ENCODE measurements at regions not wholly inside any gene's neighbourhood (a gene's known extent, or its start where the extent isn't known, plus 50 kb on each side); places are given as distances from the start of the nearest gene placed in this dataset.

DNA sequence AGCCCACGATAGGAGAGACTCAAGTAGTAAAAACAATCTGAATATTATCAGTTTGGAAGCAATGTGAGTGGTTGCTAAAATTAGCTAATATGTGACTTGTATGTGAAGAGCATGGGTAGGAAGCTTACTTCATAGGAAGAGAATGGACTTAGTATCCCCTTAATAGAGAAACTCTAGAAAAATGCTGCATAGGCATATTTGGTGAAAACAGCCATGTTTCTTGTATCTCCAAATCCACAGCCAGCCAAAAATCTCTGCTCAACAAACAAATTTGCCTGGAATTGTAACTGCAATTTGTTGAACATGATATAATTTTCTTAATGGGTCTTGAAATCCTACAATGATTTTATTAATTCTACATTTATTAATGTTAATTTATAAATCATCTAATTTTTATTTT is 1252.9 kb upstream of the TMEM132C start:
- in situ Hi-C loops (cut with MboI), result no loop called here
- H3K9me2 ChIP-seq (ENCODE audit: insufficient read depth), result no peaks in the 10 kb centered on the region
- DNase-seq, result no peak
- TF ChIP-seq EZH2 (IDR thresholded peaks at IDR 0.05; ENCODE audit: insufficient read depth, poor library complexity, severe bottlenecking) (no peak), EZH2phosphoT487 (IDR thresholded peaks at IDR 0.05; ENCODE audit: insufficient read depth, low read depth) (no peak)
- H4K20me1 ChIP-seq (ENCODE audit: insufficient read depth), result no peaks in the 10 kb centered on the region
- H3K27ac ChIP-seq, result no peak overlapping the region
- H3K4me1 ChIP-seq (ENCODE audit: insufficient read depth), result no peaks in the 10 kb centered on the region
- H3K79me2 ChIP-seq (ENCODE audit: insufficient read depth), result no peaks in the 10 kb centered on the region
- 0 out of 2 replicates have a peak, but pooled peaks cover 4% of the 10 kb centered on the region for H3K27me3 ChIP-seq (replicated peaks; ENCODE audit: insufficient read depth)
- no peak overlapping the region for H3K9ac ChIP-seq
- WGBS, 2 experiments (ENCODE audit: low coverage in 1 of 2, low lambda C conversion rate in 2 of 2, missing lambda C conversion rate in 2 of 2), result 3 to 27% methylated on average over 1 of the region's 1 CpG
- no peaks in the 10 kb centered on the region for H3F3A ChIP-seq (ENCODE audit: insufficient read depth)
- no peak overlapping the region for H3K4me3 ChIP-seq
- no peak overlapping the region for H2AFZ ChIP-seq
- no peak overlapping the region for H3K4me2 ChIP-seq (ENCODE audit: unreplicated experiment)
- no peaks in the 10 kb centered on the region for H3K9me3 ChIP-seq (ENCODE audit: low read depth)
- H3K36me3 ChIP-seq (ENCODE audit: low read depth), result no peaks in the 10 kb centered on the region

DNA sequence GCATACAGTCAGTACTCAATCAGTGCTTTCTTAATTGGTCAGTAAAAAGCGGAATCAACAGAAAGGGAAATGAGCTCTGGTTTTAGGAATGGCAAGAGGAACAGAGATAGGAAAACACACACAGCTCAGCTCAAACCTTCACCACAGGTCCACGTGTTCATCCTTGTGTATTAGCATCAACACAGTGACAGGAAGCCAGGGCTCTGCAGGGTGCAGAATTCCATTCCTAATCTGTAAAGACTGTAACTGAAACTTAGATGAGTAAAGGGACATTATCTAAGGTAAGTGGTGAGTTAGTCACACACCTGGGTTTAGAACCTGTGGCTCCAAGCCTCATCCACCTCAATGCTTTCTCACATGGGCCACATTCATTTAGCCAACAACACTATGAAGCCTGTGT is 1242.2 kb upstream of the TMEM132C start:
- H3K79me2 ChIP-seq (ENCODE audit: insufficient read depth), result no peaks in the 10 kb centered on the region
- no peaks in the 10 kb centered on the region for H4K20me1 ChIP-seq (ENCODE audit: insufficient read depth)
- H3K27ac ChIP-seq, result no peak overlapping the region
- H3K27me3 ChIP-seq (replicated peaks; ENCODE audit: insufficient read depth), result peaks cover 9% of the 10 kb centered on the region
- no peak overlapping the region for H3K4me2 ChIP-seq (ENCODE audit: unreplicated experiment)
- TF ChIP-seq EZH2phosphoT487 (IDR thresholded peaks at IDR 0.05; ENCODE audit: insufficient read depth, low read depth), result no peak
- no peak for TF ChIP-seq EZH2 (IDR thresholded peaks at IDR 0.05; ENCODE audit: insufficient read depth, poor library complexity, severe bottlenecking)
- no peaks in the 10 kb centered on the region for H3K36me3 ChIP-seq (ENCODE audit: low read depth)
- no peaks in the 10 kb centered on the region for H3K9me2 ChIP-seq (ENCODE audit: insufficient read depth)
- in situ Hi-C loops (cut with MboI), result no loop called here
- H3K9me3 ChIP-seq (ENCODE audit: low read depth), result no peaks in the 10 kb centered on the region
- no peak for DNase-seq
- no peak overlapping the region for H2AFZ ChIP-seq
- no peak overlapping the region for H3K4me3 ChIP-seq
- 31 to 39% methylated on average over 2 of the region's 2 CpGs for WGBS, 2 experiments (ENCODE audit: low coverage in 1 of 2, low lambda C conversion rate in 2 of 2, missing lambda C conversion rate in 2 of 2)
- no peaks in the 10 kb centered on the region for H3F3A ChIP-seq (ENCODE audit: insufficient read depth)
- H3K4me1 ChIP-seq (ENCODE audit: insufficient read depth), result no peaks in the 10 kb centered on the region
- H3K9ac ChIP-seq, result no peak overlapping the region

DNA sequence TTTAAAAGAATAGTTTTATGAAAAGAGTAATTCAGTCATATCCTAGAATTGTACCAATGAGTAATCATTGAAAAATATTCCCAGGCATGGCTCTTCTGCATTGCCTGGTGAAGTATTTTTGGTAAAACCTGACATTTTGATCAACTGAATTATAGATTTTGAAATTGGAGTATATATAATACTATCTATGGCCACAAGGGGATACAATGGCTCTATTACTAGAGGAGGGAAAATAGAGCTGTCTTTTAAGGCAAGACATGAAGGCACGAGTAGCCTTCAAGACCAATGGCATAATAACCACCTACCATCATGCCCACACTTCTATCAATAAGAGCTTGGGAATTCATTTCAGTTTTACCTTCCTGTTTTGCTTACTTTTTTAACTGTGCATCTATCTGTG is 1241.4 kb upstream of the TMEM132C start:
- Histone ChIP-seq H3K4me3 (no peak overlapping the region), H3K9me3 (ENCODE audit: low read depth) (no peaks in the 10 kb centered on the region), H3K36me3 (ENCODE audit: low read depth) (no peaks in the 10 kb centered on the region), H2AFZ (no peak overlapping the region), H3K79me2 (ENCODE audit: insufficient read depth) (no peaks in the 10 kb centered on the region), H3K27ac (no peak overlapping the region), H3K9ac (no peak overlapping the region), H3K27me3 (replicated peaks; ENCODE audit: insufficient read depth) (peaks cover 9% of the 10 kb centered on the region), H3K4me1 (ENCODE audit: insufficient read depth) (no peaks in the 10 kb centered on the region), H4K20me1 (ENCODE audit: insufficient read depth) (no peaks in the 10 kb centered on the region), H3F3A (ENCODE audit: insufficient read depth) (no peaks in the 10 kb centered on the region), H3K9me2 (ENCODE audit: insufficient read depth) (no peaks in the 10 kb centered on the region), H3K4me2 (ENCODE audit: unreplicated experiment) (no peak overlapping the region)
- 45 to 56% methylated on average over 1 of the region's 1 CpG for WGBS, 2 experiments (ENCODE audit: low coverage in 1 of 2, low lambda C conversion rate in 2 of 2, missing lambda C conversion rate in 2 of 2)
- peak; percentile 32 for DNase-seq
- TF ChIP-seq EZH2 (IDR thresholded peaks at IDR 0.05; ENCODE audit: insufficient read depth, poor library complexity, severe bottlenecking), result no peak
- TF ChIP-seq EZH2phosphoT487 (IDR thresholded peaks at IDR 0.05; ENCODE audit: insufficient read depth, low read depth), result no peak
- in situ Hi-C loops (cut with MboI), result no loop called here

DNA sequence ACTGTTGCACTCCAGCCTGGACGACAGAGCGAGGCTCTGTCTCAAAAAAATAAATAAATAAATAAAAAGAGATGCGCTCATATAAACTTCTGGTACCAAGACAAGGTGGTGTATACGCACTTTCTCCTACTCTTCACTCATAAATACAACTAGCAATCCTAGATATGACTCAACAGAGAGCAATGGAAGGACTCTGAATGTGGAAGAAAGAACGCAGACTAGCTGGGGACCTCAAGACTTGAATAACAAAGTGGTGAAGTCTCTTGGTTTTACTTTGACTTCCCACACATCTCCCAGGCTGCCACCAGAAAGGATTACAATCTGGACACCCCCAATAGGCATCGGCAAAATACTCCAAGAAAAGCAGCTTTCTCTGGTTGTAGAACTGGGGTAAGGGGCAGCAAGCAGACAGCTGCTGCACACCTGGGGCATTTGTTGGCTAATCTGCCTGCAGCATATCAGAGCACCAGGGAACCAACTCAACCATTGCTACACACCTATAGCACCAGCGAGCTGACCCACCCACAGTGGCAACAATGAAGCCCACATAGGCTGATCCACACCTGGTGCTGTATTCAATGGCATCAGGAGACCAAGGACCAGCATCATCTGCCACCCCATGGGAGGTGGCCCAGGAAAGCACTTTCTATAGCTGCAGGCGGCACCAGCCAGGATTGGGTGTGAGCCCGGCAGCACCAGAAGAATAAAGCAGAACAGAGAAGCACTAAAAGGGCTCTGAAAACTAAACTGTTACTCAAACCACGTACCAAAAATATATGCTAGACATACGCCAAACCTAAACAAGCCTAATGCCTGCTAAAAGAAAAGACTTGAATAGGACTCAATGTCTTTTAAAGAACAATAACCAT is 1231.7 kb upstream of the TMEM132C start:
- H3K36me3 ChIP-seq (ENCODE audit: low read depth), result no peaks in the 10 kb centered on the region
- H4K20me1 ChIP-seq (ENCODE audit: insufficient read depth), result no peaks in the 10 kb centered on the region
- H3K4me3 ChIP-seq, result no peak overlapping the region
- H3K9me3 ChIP-seq (ENCODE audit: low read depth), result no peaks in the 10 kb centered on the region
- no peak overlapping the region for H2AFZ ChIP-seq
- H3K9ac ChIP-seq, result no peak overlapping the region
- H3K9me2 ChIP-seq (ENCODE audit: insufficient read depth), result no peaks in the 10 kb centered on the region
- TF ChIP-seq EZH2 (IDR thresholded peaks at IDR 0.05; ENCODE audit: insufficient read depth, poor library complexity, severe bottlenecking) (no peak), EZH2phosphoT487 (IDR thresholded peaks at IDR 0.05; ENCODE audit: insufficient read depth, low read depth) (no peak)
- no peaks in the 10 kb centered on the region; the same call in 1 of the 2 replicates for H3K4me1 ChIP-seq (ENCODE audit: insufficient read depth)
- WGBS, 2 experiments (ENCODE audit: low coverage in 1 of 2, low lambda C conversion rate in 2 of 2, missing lambda C conversion rate in 2 of 2), result 49 to 50% methylated on average over 11 of the region's 11 CpGs
- H3K4me2 ChIP-seq (ENCODE audit: unreplicated experiment), result peak overlapping the region; percentile 26
- in situ Hi-C loops (cut with MboI), result no loop called here
- no peaks in the 10 kb centered on the region for H3F3A ChIP-seq (ENCODE audit: insufficient read depth)
- no peak overlapping the region for H3K27ac ChIP-seq
- no peaks in the 10 kb centered on the region for H3K79me2 ChIP-seq (ENCODE audit: insufficient read depth)
- peaks cover 9% of the 10 kb centered on the region; the same call in 1 of the 2 replicates for H3K27me3 ChIP-seq (replicated peaks; ENCODE audit: insufficient read depth)
- DNase-seq, result peak; percentile 59

Measured in GM23248 (cell line).